K562 (cell line): ENCODE measurements at regions not wholly inside any gene's neighbourhood (a gene's known extent, or its start where the extent isn't known, plus 50 kb on each side); places are given as distances from the start of the nearest gene placed in this dataset.

Experiments
- ARID2 ChIP-seq: fragments of 450-650 bp; IDR thresholded peaks from 2 replicates; pipeline ENCODE4 v1.6.1; 2017; ENCODE audit warnings: antibody characterized with exemption, mild to moderate bottlenecking
- BRD9 ChIP-seq: fragments of 450-650 bp; IDR thresholded peaks from 2 replicates; pipeline ENCODE4 v1.6.1; 2018; ENCODE audit warnings: low read depth; ENCODE audit not compliant: partially characterized antibody
- C11orf30 ChIP-seq: fragments of 450-650 bp; IDR thresholded peaks from 2 replicates; pipeline ENCODE4 v1.6.1; 2016; ENCODE audit warnings: low read depth, mild to moderate bottlenecking
- CBFA2T2 ChIP-seq: fragments of 450-650 bp; conservative IDR thresholded peaks from 2 replicates; pipeline ENCODE4 v1.6.1; 2017; ENCODE audit warnings: mild to moderate bottlenecking
- CBX3 ChIP-seq, 2 experiments: IDR thresholded peaks; 1 replicate in 1 of 2; 2 replicates in 1 of 2; pipeline ENCODE4 v1.6.1; 2012; ENCODE audit warnings: inconsistent platforms in 2 of 2, low read length in 2 of 2, borderline replicate concordance in 1 of 2, control low read depth in 1 of 2
- DACH1 ChIP-seq: fragments of 450-650 bp; IDR thresholded peaks from 2 replicates; pipeline ENCODE4 v1.6.1; 2018; ENCODE audit not compliant: partially characterized antibody
- FOXK2 ChIP-seq, 2 experiments: fragments of 450-650 bp; IDR thresholded peaks in 1 of 2; conservative IDR thresholded peaks in 1 of 2; 2 replicates each; pipeline ENCODE4 v1.6.1; 2016; ENCODE audit warnings: low read depth in 2 of 2, mild to moderate bottlenecking in 1 of 2
- KDM1A ChIP-seq, 2 experiments: fragments of 450-650 bp; IDR thresholded peaks; 2 replicates each; pipeline ENCODE4 v1.6.1; 2016; ENCODE audit warnings: mild to moderate bottlenecking in 2 of 2
- LARP7 ChIP-seq: fragments of 450-650 bp; IDR thresholded peaks from 2 replicates; pipeline ENCODE4 v1.6.1; 2016
- NCOA6 ChIP-seq: fragments of 450-650 bp; IDR thresholded peaks from 2 replicates; pipeline ENCODE4 v1.6.1; 2017; ENCODE audit warnings: mild to moderate bottlenecking
- NRF1 ChIP-seq, 2 experiments: fragments of 450-650 bp; IDR thresholded peaks in 1 of 2; conservative IDR thresholded peaks in 1 of 2; 2 replicates each; pipeline ENCODE4 v1.6.1; 2014; ENCODE audit warnings: mild to moderate bottlenecking in 2 of 2
- TEAD4 ChIP-seq, 2 experiments: sonication (generic) in 1 of 2; formaldehyde crosslinking in 1 of 2; IDR thresholded peaks; 2 replicates each; pipeline versions ENCODE4 v1.6.1 to v1.8.0; 2012 to 2022; ENCODE audit warnings: borderline replicate concordance in 1 of 2, inconsistent platforms in 1 of 2, low read length in 1 of 2, mild to moderate bottlenecking in 1 of 2, missing genetic modification reagents in 1 of 2
- ZNF316 ChIP-seq: fragments of 450-650 bp; IDR thresholded peaks from 2 replicates; pipeline ENCODE4 v1.6.1; 2016
- ZNF57 ChIP-seq: fragments of 450-650 bp; formaldehyde crosslinking; IDR thresholded peaks from 2 replicates; pipeline ENCODE4 v1.4.0; 2020; ENCODE audit warnings: mild to moderate bottlenecking, moderate library complexity
- TF ChIP-seq, protein P1 (sequence below), 2 experiments: fragments of 450-650 bp; formaldehyde crosslinking in 1 of 2; IDR thresholded peaks; 2 replicates each; pipeline versions ENCODE4 v1.4.0 to v1.6.1; 2014 to 2020; ENCODE audit warnings: mild to moderate bottlenecking in 2 of 2, borderline replicate concordance in 1 of 2, low read depth in 1 of 2
- TF ChIP-seq, protein P2 (sequence below): sonication (generic); formaldehyde crosslinking; IDR thresholded peaks from 2 replicates; pipeline ENCODE4 v1.8.0; 2022; ENCODE audit warnings: missing genetic modification reagents, mild to moderate bottlenecking, moderate library complexity, borderline replicate concordance
- TF ChIP-seq, protein P3 (sequence below): sonication (generic); formaldehyde crosslinking; IDR thresholded peaks from 2 replicates; pipeline ENCODE4 v1.8.0; 2023; ENCODE audit warnings: mild to moderate bottlenecking, missing genetic modification reagents

DNA sequence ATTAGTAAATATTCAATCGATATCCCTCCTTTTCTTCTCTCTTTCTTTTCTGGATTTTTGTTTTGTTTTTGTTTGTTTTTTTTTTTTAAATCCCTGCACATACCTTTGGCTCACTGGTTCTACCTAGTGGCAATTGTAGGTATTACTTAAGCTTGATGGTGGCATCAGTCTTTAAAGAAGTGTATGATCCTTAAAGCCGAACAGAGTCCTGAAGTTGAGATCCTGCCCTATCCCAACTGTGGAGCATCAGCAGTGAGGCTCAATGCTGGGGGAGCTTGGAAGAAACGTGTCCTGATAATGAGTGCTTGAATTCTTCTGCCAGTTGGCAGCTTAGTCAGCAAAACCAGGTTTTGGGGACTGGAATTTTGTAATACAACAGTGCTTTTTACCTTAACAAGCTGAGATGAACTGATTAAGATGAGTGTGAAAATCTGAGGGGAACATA is 60.8 kb downstream of the FASLG start (continued):
- TF ChIP-seq, protein P1, sequence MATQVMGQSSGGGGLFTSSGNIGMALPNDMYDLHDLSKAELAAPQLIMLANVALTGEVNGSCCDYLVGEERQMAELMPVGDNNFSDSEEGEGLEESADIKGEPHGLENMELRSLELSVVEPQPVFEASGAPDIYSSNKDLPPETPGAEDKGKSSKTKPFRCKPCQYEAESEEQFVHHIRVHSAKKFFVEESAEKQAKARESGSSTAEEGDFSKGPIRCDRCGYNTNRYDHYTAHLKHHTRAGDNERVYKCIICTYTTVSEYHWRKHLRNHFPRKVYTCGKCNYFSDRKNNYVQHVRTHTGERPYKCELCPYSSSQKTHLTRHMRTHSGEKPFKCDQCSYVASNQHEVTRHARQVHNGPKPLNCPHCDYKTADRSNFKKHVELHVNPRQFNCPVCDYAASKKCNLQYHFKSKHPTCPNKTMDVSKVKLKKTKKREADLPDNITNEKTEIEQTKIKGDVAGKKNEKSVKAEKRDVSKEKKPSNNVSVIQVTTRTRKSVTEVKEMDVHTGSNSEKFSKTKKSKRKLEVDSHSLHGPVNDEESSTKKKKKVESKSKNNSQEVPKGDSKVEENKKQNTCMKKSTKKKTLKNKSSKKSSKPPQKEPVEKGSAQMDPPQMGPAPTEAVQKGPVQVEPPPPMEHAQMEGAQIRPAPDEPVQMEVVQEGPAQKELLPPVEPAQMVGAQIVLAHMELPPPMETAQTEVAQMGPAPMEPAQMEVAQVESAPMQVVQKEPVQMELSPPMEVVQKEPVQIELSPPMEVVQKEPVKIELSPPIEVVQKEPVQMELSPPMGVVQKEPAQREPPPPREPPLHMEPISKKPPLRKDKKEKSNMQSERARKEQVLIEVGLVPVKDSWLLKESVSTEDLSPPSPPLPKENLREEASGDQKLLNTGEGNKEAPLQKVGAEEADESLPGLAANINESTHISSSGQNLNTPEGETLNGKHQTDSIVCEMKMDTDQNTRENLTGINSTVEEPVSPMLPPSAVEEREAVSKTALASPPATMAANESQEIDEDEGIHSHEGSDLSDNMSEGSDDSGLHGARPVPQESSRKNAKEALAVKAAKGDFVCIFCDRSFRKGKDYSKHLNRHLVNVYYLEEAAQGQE (IDR thresholded peaks at IDR 0.05; ENCODE audit: borderline replicate concordance) = peak; percentile 82
- TF ChIP-seq, protein P1 (CRISPR knock-in tag; IDR thresholded peaks at IDR 0.05; ENCODE audit: low read depth) = no peak
- TF ChIP-seq KDM1A (IDR thresholded peaks at IDR 0.05) (no peak), NCOA6 (no peak), CBFA2T2 (0 out of 2 replicates have a peak, but pooled peaks have one; percentile 4), ZNF316 (peak; percentile 77), TEAD4 (IDR thresholded peaks at IDR 0.05; ENCODE audit: low read length) (peak; percentile 31; the same call in 1 of the 2 replicates), TEAD4 (CRISPR knock-in tag; IDR thresholded peaks at IDR 0.05; ENCODE audit: borderline replicate concordance) (no peak), CBX3 (IDR thresholded peaks at IDR 0.05; ENCODE audit: borderline replicate concordance in 1 of 2, low read length in 2 of 2) (no peak), ZNF57 (CRISPR knock-in tag) (no peak), NRF1 (conservative IDR thresholded peaks at IDR 0.05 in 1 of 2, IDR thresholded peaks at IDR 0.05 in 1 of 2) (0 out of 4 replicates have a peak, but pooled peaks of 1 of the 2 experiments have one; percentile 15), LARP7 (peak; percentile 83; the same call in 1 of the 2 replicates), DACH1 (peak; percentile 10), FOXK2 (conservative IDR thresholded peaks at IDR 0.05 in 1 of 2, IDR thresholded peaks at IDR 0.05 in 1 of 2; ENCODE audit: low read depth in 2 of 2) (0 out of 4 replicates have a peak, but pooled peaks of 1 of the 2 experiments have one; percentile 36), BRD9 (peak; percentile 38), ARID2 (peak; percentile 71; the same call in 1 of the 2 replicates), C11orf30 (peak; percentile 61)
- TF ChIP-seq, protein P2, sequence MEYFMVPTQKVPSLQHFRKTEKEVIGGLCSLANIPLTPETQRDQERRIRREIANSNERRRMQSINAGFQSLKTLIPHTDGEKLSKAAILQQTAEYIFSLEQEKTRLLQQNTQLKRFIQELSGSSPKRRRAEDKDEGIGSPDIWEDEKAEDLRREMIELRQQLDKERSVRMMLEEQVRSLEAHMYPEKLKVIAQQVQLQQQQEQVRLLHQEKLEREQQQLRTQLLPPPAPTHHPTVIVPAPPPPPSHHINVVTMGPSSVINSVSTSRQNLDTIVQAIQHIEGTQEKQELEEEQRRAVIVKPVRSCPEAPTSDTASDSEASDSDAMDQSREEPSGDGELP (CRISPR knock-in tag) = no peak
- TF ChIP-seq, protein P3, sequence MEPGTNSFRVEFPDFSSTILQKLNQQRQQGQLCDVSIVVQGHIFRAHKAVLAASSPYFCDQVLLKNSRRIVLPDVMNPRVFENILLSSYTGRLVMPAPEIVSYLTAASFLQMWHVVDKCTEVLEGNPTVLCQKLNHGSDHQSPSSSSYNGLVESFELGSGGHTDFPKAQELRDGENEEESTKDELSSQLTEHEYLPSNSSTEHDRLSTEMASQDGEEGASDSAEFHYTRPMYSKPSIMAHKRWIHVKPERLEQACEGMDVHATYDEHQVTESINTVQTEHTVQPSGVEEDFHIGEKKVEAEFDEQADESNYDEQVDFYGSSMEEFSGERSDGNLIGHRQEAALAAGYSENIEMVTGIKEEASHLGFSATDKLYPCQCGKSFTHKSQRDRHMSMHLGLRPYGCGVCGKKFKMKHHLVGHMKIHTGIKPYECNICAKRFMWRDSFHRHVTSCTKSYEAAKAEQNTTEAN = no peak
